Muscle layer of duodenum (tissue), 2 donors: ENCODE measurements at regions not wholly inside any gene's neighbourhood (a gene's known extent, or its start where the extent isn't known, plus 50 kb on each side); places are given as distances from the start of the nearest gene placed in this dataset.

ENCODE experiments used
- H3K27ac ChIP-seq: one replicate; pipeline ENCODE4 v1.7.0; 2013; ENCODE audit warnings: mild to moderate bottlenecking, low read length
- H3K27me3 ChIP-seq: one replicate; pipeline ENCODE4 v1.7.0; 2013; ENCODE audit warnings: low read depth, mild to moderate bottlenecking, control low read depth, low read length
- H3K36me3 ChIP-seq, 2 donors: one replicate each; pipeline ENCODE4 v1.7.0; 2013; ENCODE audit warnings: low read length in 2 of 2, control low read depth in 1 of 2, mild to moderate bottlenecking in 1 of 2; ENCODE audit not compliant: insufficient read depth in 2 of 2, control insufficient read depth in 1 of 2
- H3K4me1 ChIP-seq, 2 donors: one replicate each; pipeline ENCODE4 v1.7.0; 2013; ENCODE audit warnings: low read length in 2 of 2, mild to moderate bottlenecking in 2 of 2, control low read depth in 1 of 2, moderate library complexity in 1 of 2; ENCODE audit not compliant: insufficient read depth in 2 of 2, control insufficient read depth in 1 of 2
- H3K4me3 ChIP-seq, 2 donors: one replicate each; pipeline ENCODE4 v1.7.0; 2013; ENCODE audit warnings: low read length in 2 of 2, low read depth in 1 of 2, mild to moderate bottlenecking in 1 of 2
- H3K9me3 ChIP-seq, 2 donors: one replicate each; pipeline ENCODE4 v1.7.0; 2013; ENCODE audit warnings: low read length in 2 of 2, control low read depth in 1 of 2, mild to moderate bottlenecking in 1 of 2; ENCODE audit not compliant: control insufficient read depth in 1 of 2
- donor health status: healthy.

DNA sequence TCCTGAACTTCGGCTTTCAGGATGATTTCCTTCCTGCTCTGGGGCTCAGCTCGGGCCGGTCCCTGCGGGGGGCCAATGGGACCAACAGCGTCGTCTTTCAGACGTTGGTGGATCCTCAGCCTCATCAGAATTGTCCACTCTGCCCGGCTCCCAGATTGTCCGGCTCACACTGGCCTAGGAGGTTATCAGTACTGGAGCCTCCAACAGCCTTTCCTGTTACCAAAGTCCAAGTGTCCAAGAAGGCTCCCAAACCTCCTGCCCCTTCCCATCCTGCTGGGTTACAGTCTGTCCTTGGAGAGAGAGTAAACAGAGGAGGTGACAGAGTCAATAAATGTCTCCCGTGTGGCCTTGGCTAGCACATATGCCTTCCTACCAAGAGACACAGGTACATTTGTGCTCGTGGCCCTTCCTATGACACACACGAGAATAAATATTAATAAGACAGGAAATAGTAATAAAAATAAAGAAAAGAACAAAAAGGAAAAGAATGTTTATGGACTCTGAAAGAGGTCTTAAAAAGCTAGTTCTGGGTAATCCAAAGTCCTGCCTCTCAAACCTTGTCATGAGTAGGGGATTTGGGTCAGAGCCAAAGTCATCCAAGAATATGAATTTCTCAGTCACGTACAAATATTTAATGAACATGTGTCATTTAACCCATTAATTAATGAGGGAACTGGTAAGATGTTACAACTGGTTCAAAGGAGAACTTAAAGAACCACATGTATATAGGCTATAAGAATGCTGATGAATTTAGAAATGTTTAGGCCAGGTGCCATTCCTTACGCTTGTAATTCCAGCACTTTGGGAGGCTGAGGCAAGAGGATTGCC lies 80.8 kb upstream of the SLC2A1 start:
- Histone ChIP-seq H3K36me3 (no peaks in the 10 kb centered on the region), H3K4me1 (no peaks in the 10 kb centered on the region), H3K4me3 (no peak overlapping the region), H3K27me3 (no peaks in the 10 kb centered on the region), H3K27ac (no peak overlapping the region), H3K9me3 (no peaks in the 10 kb centered on the region)

DNA sequence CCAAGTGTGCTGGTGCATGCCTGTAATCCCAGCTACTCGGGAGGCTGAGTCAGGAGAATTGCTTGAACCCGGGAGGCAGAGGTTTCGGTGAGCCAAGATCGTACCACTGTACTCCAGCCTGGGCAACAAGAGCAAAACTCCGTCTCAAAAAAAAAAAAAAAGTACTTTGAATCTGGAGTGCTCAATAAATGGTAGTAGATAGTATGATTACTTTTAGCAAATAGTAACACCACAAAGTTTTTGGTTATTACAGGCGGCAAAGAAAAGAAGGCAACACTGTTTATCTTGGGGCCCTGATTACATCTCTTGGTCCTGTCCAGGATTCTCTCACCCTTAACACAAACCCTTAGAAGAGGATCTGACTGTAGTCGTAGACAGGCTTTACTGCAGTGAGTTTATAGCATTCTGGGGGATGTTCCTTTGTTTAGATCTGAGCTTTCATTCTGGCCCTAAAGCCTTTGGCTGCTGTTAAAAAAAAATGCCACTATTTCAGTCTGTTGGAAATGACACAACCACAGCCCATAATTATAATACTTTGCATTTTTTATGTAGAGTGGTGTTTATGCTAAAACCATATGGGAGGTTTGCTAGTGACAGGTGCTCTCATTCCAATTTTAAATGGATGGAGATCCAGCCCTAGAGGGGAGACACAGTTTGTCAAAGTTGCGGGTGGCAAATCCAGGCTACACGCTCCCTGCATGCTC lies 79.7 kb upstream of the SLC2A1 start:
- no peaks in the 10 kb centered on the region for H3K36me3 ChIP-seq
- no peak overlapping the region for H3K27ac ChIP-seq
- no peaks in the 10 kb centered on the region for H3K27me3 ChIP-seq

GRCh38 chr1:43037466-43037865 lies 78.8 kb upstream of the SLC2A1 start:
- Histone ChIP-seq H3K27ac (no peak overlapping the region), H3K4me3 (no peak overlapping the region), H3K36me3 (no peaks in the 10 kb centered on the region), H3K27me3 (no peaks in the 10 kb centered on the region), H3K4me1 (no peaks in the 10 kb centered on the region), H3K9me3 (no peaks in the 10 kb centered on the region)

More for the DNA sequence above, 79.7 kb upstream of the SLC2A1 start:
- Histone ChIP-seq H3K9me3 (no peaks in the 10 kb centered on the region), H3K4me3 (no peak overlapping the region), H3K4me1 (no peaks in the 10 kb centered on the region)

GRCh38 chr1:43036932-43037331 lies 78.3 kb upstream of the SLC2A1 start:
- Histone ChIP-seq H3K4me3 (no peak overlapping the region), H3K27ac (no peak overlapping the region), H3K4me1 (no peaks in the 10 kb centered on the region), H3K27me3 (no peaks in the 10 kb centered on the region), H3K36me3 (no peaks in the 10 kb centered on the region), H3K9me3 (no peaks in the 10 kb centered on the region)

DNA sequence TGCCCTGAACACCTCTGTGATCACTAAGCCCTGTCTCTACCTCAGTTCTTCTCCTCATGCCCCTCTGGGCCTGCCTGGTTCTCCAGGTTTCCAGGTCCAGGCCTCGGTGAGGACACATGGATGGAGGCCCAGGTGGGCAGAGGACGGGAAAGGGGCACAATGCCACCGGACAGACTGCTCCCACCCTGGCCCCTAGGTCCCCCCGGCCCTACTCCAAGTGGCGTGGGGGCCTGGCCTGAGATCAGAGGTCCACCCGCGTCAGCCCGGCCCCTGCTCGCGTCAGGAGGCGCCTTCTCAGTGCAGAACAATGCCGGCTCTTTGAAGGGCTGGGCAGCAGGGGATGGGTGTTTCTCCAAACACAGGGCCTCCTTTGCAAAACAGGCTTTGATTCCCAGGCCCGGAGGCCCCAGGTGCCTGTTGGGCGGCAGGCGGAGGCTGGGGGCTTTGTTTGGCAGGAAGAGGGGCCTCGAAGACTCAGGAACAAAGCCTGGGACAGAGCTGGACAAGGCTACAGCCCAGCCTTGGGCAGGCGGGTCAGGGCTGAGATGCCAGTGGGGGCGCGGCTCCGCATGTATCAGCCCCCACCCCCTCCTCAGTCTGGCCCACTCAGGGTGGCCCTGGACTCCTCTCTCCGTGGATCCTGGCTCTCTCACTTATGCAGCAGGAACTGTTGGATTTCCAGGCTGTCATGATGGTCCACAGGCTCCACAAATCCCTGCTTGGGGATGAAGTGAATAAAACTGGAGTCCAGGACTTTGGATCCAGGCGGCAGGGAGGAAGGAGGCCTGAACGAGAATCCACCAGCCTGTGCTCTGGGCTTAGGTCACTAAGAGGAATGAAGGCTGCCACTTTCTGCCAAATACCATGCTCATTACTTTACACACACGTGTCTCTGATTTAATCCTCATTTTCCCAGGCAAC lies 77.4 kb upstream of the SLC2A1 start:
- H3K36me3 ChIP-seq, result no peaks in the 10 kb centered on the region
- H3K4me3 ChIP-seq, result no peak overlapping the region
- H3K27me3 ChIP-seq, result no peaks in the 10 kb centered on the region
- H3K9me3 ChIP-seq, result no peaks in the 10 kb centered on the region
- no peaks in the 10 kb centered on the region for H3K4me1 ChIP-seq
- H3K27ac ChIP-seq, result no peak overlapping the region

DNA sequence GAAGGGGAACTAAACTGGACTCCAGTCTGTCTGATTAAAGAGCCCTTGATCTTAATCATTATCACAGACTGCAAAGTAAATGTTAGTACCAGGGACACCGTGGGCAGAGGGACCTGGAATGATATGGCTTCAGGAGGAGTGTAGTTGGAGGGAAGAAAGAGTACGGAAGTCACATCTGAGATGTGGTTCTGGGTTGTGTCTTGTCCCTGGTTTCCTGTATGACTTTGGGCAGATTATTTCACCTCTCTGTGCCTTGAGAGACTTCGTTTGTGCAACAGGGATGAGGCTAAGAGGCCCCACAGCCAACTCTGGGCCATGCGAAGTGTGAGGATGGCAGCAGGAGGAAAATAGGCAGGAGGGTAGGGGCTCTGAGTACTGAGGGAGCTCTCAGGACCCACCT lies 76.1 kb upstream of the SLC2A1 start:
- H3K27me3 ChIP-seq, result no peaks in the 10 kb centered on the region
- H3K4me3 ChIP-seq, result no peak overlapping the region
- no peak overlapping the region for H3K27ac ChIP-seq
- no peaks in the 10 kb centered on the region for H3K36me3 ChIP-seq
- no peaks in the 10 kb centered on the region for H3K9me3 ChIP-seq
- no peaks in the 10 kb centered on the region for H3K4me1 ChIP-seq

GRCh38 chr1:43034195-43034658 lies 75.6 kb upstream of the SLC2A1 start:
- Histone ChIP-seq H3K36me3 (no peaks in the 10 kb centered on the region), H3K4me1 (no peaks in the 10 kb centered on the region), H3K4me3 (no peak overlapping the region), H3K9me3 (no peaks in the 10 kb centered on the region), H3K27me3 (no peaks in the 10 kb centered on the region), H3K27ac (no peak overlapping the region)

- no peaks in the 10 kb centered on the region for H3K9me3 ChIP-seq
- H3K27ac ChIP-seq, result no peak overlapping the region
- H3K4me3 ChIP-seq, result no peak overlapping the region
Measured at GRCh38 chr1:43031316-43032203, 72.9 kb upstream of the SLC2A1 start.

DNA sequence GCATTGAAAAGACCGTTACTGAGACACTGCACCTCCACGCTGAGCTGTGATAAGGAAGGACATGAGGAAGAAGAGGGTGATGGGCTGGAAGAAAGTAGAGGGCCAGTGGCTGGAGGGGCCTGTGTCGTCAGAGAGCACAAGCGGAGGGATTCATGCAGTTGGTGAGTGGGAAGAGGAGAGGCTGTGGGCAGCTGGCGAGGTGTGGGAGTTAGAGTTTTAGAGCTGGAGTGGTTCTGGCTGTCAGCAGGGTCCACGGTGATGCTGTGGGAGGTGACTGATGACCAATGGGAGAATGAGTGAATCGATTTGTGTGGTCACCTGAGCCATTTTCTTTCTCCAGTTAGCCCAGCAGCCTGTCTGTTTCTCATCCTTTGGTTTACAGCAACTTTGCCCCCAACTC lies 66.2 kb upstream of the SLC2A1 start:
- Histone ChIP-seq H3K4me3 (no peak overlapping the region), H3K27ac (no peak overlapping the region), H3K27me3 (no peaks in the 10 kb centered on the region), H3K4me1 (no peaks in the 10 kb centered on the region), H3K36me3 (no peaks in the 10 kb centered on the region), H3K9me3 (no peaks in the 10 kb centered on the region)

More at GRCh38 chr1:43031316-43032203, 72.9 kb upstream of the SLC2A1 start:
- no peaks in the 10 kb centered on the region for H3K27me3 ChIP-seq
- H3K4me1 ChIP-seq, result no peaks in the 10 kb centered on the region
- no peaks in the 10 kb centered on the region for H3K36me3 ChIP-seq

DNA sequence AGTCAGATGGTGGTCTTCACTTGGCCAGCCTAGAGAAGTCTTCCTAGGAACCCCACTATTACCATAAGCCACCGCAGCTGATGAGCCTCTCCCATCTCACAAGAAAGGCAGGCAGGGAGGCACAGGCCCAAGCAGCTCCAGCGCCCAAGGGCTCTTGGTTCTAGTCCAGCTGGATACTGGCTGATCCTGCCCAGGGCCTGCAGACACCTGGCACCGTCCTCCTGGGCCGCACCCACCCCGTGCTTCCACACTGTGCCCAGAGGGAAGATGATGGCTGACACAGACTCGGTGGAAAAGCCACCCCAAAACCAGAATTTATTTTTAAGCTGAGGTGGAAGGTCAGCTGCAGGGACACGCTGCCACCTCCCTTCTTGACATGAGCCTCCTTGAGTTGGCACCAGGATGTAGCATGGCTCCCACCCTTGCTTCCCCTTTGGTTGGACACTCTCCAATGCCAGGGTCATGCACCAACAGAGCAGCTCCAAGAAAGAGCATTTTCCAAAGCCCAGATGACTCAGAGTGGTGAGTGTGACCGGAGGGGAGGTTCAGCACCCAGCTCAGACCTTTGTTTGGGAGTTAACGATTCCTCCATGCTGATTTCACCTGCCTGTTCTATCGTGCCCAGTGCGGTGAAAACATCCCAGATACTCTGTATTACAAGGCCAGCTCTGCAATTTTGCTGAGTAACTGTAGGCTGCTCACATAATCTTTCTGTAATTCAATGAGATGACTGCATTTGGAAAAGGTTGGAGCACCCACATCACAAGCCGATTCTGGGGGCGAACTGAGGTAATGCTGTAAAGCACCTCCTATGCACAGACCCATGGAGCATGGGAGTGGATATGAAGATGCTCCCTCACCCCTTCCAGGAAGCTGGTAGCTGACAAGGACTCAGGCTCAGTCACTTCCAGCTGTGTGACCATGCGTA lies 63.1 kb upstream of the SLC2A1 start:
- no peaks in the 10 kb centered on the region for H3K36me3 ChIP-seq
- no peak overlapping the region for H3K4me3 ChIP-seq
- H3K27me3 ChIP-seq, result no peaks in the 10 kb centered on the region
- no peaks in the 10 kb centered on the region for H3K4me1 ChIP-seq
- no peaks in the 10 kb centered on the region for H3K9me3 ChIP-seq
- H3K27ac ChIP-seq, result no peak overlapping the region
